H9 (cell line): ENCODE measurements at regions not wholly inside any gene's neighbourhood (a gene's known extent, or its start where the extent isn't known, plus 50 kb on each side); places are given as distances from the start of the nearest gene placed in this dataset.

ENCODE experiments used
- DNase-seq: peaks from one replicate; pipeline ENCODE4 v3.0.0-alpha.2; 2017
- H2AFZ ChIP-seq: one replicate; pipeline ENCODE4 v1.6.1; 2013; ENCODE audit warnings: mild to moderate bottlenecking, low read length, control low read depth, moderate library complexity
- H2AK5ac ChIP-seq: 2 replicates; pipeline ENCODE4 v1.6.1; 2013; ENCODE audit warnings: low read length, control low read depth, mixed read lengths; ENCODE audit not compliant: insufficient read length
- H2BK120ac ChIP-seq: one replicate; pipeline ENCODE4 v1.6.1; 2013; ENCODE audit warnings: low read depth, mild to moderate bottlenecking, low read length, control low read depth, inconsistent platforms; ENCODE audit not compliant: poor library complexity, severe bottlenecking
- H2BK12ac ChIP-seq: 2 replicates; pipeline ENCODE4 v1.6.1; 2013; ENCODE audit warnings: low read length, control low read depth, mixed read lengths, low read depth; ENCODE audit not compliant: insufficient read length
- H2BK15ac ChIP-seq: 2 replicates; pipeline ENCODE4 v1.6.1; 2013; ENCODE audit warnings: low read depth, low read length, control low read depth
- H2BK20ac ChIP-seq: one replicate; pipeline ENCODE4 v1.6.1; 2013; ENCODE audit warnings: low read depth, mild to moderate bottlenecking, low read length, control low read depth, inconsistent platforms; ENCODE audit not compliant: poor library complexity, severe bottlenecking
- H2BK5ac ChIP-seq: 2 replicates; pipeline ENCODE4 v1.6.1; 2013; ENCODE audit warnings: low read length, control low read depth, mixed read lengths; ENCODE audit not compliant: insufficient read length
- H3K14ac ChIP-seq: 2 replicates; pipeline ENCODE4 v1.6.1; 2013; ENCODE audit warnings: low read length, control low read depth; ENCODE audit not compliant: insufficient read depth
- H3K18ac ChIP-seq: 2 replicates; pipeline ENCODE4 v1.6.1; 2013; ENCODE audit warnings: low read depth, mild to moderate bottlenecking, mixed read lengths, low read length, control low read depth; ENCODE audit not compliant: insufficient read length
- H3K23ac ChIP-seq: 2 replicates; pipeline ENCODE4 v1.6.1; 2013; ENCODE audit warnings: low read length, control low read depth, mixed read lengths, low read depth; ENCODE audit not compliant: insufficient read length
- H3K23me2 ChIP-seq: 2 replicates; pipeline ENCODE4 v1.6.1; 2013; ENCODE audit warnings: low read depth, mild to moderate bottlenecking, mixed read lengths, low read length, control low read depth; ENCODE audit not compliant: insufficient read length, poor library complexity, severe bottlenecking
- H3K27ac ChIP-seq: 2 replicates; pipeline ENCODE4 v1.5.1; 2013; ENCODE audit warnings: low read length, control low read depth, mixed read lengths, low read depth; ENCODE audit not compliant: insufficient read length
- H3K27me3 ChIP-seq: 2 replicates; pipeline ENCODE4 v1.6.1; 2013; ENCODE audit warnings: low read length, control low read depth, inconsistent platforms; ENCODE audit not compliant: insufficient read depth
- H3K4ac ChIP-seq: 2 replicates; pipeline ENCODE4 v1.6.1; 2013; ENCODE audit warnings: low read depth, mild to moderate bottlenecking, control low read depth, inconsistent platforms, low read length, moderate library complexity
- H3K4me1 ChIP-seq: 2 replicates; pipeline ENCODE4 v1.6.1; 2013; ENCODE audit warnings: low read length, control low read depth, inconsistent platforms; ENCODE audit not compliant: insufficient read depth
- H3K4me2 ChIP-seq: 2 replicates; pipeline ENCODE4 v1.6.1; 2013; ENCODE audit warnings: low read length, control low read depth, mixed read lengths; ENCODE audit not compliant: insufficient read length, insufficient read depth
- H3K56ac ChIP-seq: 2 replicates; pipeline ENCODE4 v1.6.1; 2013; ENCODE audit warnings: low read depth, mild to moderate bottlenecking, mixed read lengths, low read length, control low read depth; ENCODE audit not compliant: insufficient read length
- H3K79me1 ChIP-seq: 2 replicates; pipeline ENCODE4 v1.6.1; 2013; ENCODE audit warnings: low read depth, mild to moderate bottlenecking, moderate library complexity, low read length, control low read depth, inconsistent platforms; ENCODE audit not compliant: insufficient read depth, poor library complexity, severe bottlenecking
- H3K79me2 ChIP-seq: 2 replicates; pipeline ENCODE4 v1.6.1; 2013; ENCODE audit warnings: low read length, control low read depth, inconsistent platforms; ENCODE audit not compliant: insufficient read depth
- H3K9ac ChIP-seq: 2 replicates; pipeline ENCODE4 v1.6.1; 2013; ENCODE audit warnings: low read length, control low read depth, mixed read lengths; ENCODE audit not compliant: insufficient read length; ENCODE audit errors: extremely low read depth
- H3K9me3 ChIP-seq: one replicate; pipeline ENCODE4 v1.6.1; 2013; ENCODE audit warnings: low read depth, low read length, inconsistent platforms; ENCODE audit not compliant: control insufficient read depth
- H3T11ph ChIP-seq: one replicate; pipeline ENCODE4 v1.6.1; 2013; ENCODE audit warnings: mild to moderate bottlenecking, low read length, control low read depth, inconsistent platforms
- H4K20me1 ChIP-seq: one replicate; pipeline ENCODE4 v1.6.1; 2013; ENCODE audit not compliant: control insufficient read depth, insufficient read length, insufficient read depth
- H4K5ac ChIP-seq: 2 replicates; pipeline ENCODE4 v1.6.1; 2013; ENCODE audit warnings: low read depth, mild to moderate bottlenecking, mixed read lengths, low read length, control low read depth; ENCODE audit not compliant: insufficient read length
- H4K8ac ChIP-seq: replicated peaks from 2 replicates; pipeline ENCODE4 v1.6.1; 2013; ENCODE audit warnings: low read length, control low read depth, mixed read lengths, low read depth; ENCODE audit not compliant: insufficient read length
- H4K91ac ChIP-seq: 2 replicates; pipeline ENCODE4 v1.6.1; 2013; ENCODE audit warnings: low read depth, mild to moderate bottlenecking, moderate library complexity, mixed read lengths, low read length, control low read depth; ENCODE audit not compliant: insufficient read length
- H3K27ac Mint-ChIP-seq, 3 experiments: 2 replicates in 2 of 3; 3 replicates in 1 of 3; pipeline ENCODE4 v1.8.0; 2020 to 2021; ENCODE audit warnings: mixed read lengths in 3 of 3, mild to moderate bottlenecking in 1 of 3, moderate library complexity in 1 of 3
- H3K27me3 Mint-ChIP-seq: 2 replicates; pipeline ENCODE4 v1.8.0; 2021; ENCODE audit warnings: low read depth, mild to moderate bottlenecking, moderate library complexity, mixed read lengths
- H3K36me3 Mint-ChIP-seq, 3 experiments: 2 replicates in 2 of 3; 3 replicates in 1 of 3; pipeline ENCODE4 v1.8.0; 2020 to 2021; ENCODE audit warnings: low read depth in 3 of 3, mixed read lengths in 3 of 3; ENCODE audit not compliant: insufficient read depth in 1 of 3
- H3K4me1 Mint-ChIP-seq, 2 experiments: 2 replicates each; pipeline ENCODE4 v1.8.0; 2020; ENCODE audit warnings: mixed read lengths in 2 of 2
- H3K4me3 Mint-ChIP-seq, 2 experiments: 2 replicates in 1 of 2; 3 replicates in 1 of 2; pipeline ENCODE4 v1.8.0; 2020 to 2021; ENCODE audit warnings: mild to moderate bottlenecking in 2 of 2, mixed read lengths in 2 of 2, moderate library complexity in 1 of 2
- H3K9me3 Mint-ChIP-seq, 2 experiments: 2 replicates in 1 of 2; 3 replicates in 1 of 2; pipeline ENCODE4 v1.8.0; 2020; ENCODE audit warnings: mild to moderate bottlenecking in 2 of 2, mixed read lengths in 2 of 2, moderate library complexity in 1 of 2
- WGBS: extraction: QIAGEN DNeasy Blood & Tissue Kit; methylation state at CpG from one replicate; pipeline ENCODE4 v1.1.7; 2013; ENCODE audit warnings: missing lambda C conversion rate, low lambda C conversion rate, mixed read lengths; ENCODE audit not compliant: insufficient read length; ENCODE audit errors: extremely low coverage; 5-methylcytosine and 5-hydroxymethylcytosine counted together
- TF ChIP-seq, protein P1 (sequence below): fragments of 200-600 bp; sonication (generic); conservative IDR thresholded peaks from 3 replicates; pipeline ENCODE4 v1.8.0; 2021; ENCODE audit warnings: antibody characterized with exemption, mild to moderate bottlenecking

- no peak overlapping the region for H3K4me2 ChIP-seq
- H3K4ac ChIP-seq: no peak overlapping the region
- no peak overlapping the region for H3K18ac ChIP-seq
- no peak overlapping the region for H2BK15ac ChIP-seq
- H3K79me2 ChIP-seq: no peaks in the 10 kb centered on the region
- no CpG with 5 or more reads among the region's 22 CpGs for WGBS
- peaks cover 11 to 22% of the 10 kb centered on the region in 2 experiments for H3K4me1 Mint-ChIP-seq
- H3K9ac ChIP-seq: no peak overlapping the region
- no peaks in the 10 kb centered on the region for H3K23me2 ChIP-seq
- no peak overlapping the region for H3K14ac ChIP-seq
- 0 out of 7 replicates have a peak overlapping the region, but pooled peaks of 1 of the 3 experiments have one; percentile 76 for H3K27ac Mint-ChIP-seq
- H2AK5ac ChIP-seq: no peak overlapping the region
- H4K8ac ChIP-seq: no peak overlapping the region
- H2BK5ac ChIP-seq: no peak overlapping the region
- H2BK120ac ChIP-seq: no peak overlapping the region
- H4K91ac ChIP-seq: no peak overlapping the region
- no peak overlapping the region for H3K4me3 Mint-ChIP-seq
- no peak overlapping the region for H3K27ac ChIP-seq
- no peak overlapping the region for H4K5ac ChIP-seq
- H3K27me3 ChIP-seq: no peaks in the 10 kb centered on the region
- H3K56ac ChIP-seq: no peak overlapping the region
- no peaks in the 10 kb centered on the region for H3K79me1 ChIP-seq
- no peaks in the 10 kb centered on the region; the same call in 1 of the 2 replicates for H3K4me1 ChIP-seq
- H3K27me3 Mint-ChIP-seq: no peaks in the 10 kb centered on the region; the same call in 1 of the 2 replicates
- H4K20me1 ChIP-seq: no peaks in the 10 kb centered on the region
- no peaks in the 10 kb centered on the region for H3K9me3 ChIP-seq
- H2BK12ac ChIP-seq: no peak overlapping the region
- no peak overlapping the region for H2AFZ ChIP-seq
- no peaks in the 10 kb centered on the region for H3K36me3 Mint-ChIP-seq
- no peak for DNase-seq
- TF ChIP-seq, protein P1, sequence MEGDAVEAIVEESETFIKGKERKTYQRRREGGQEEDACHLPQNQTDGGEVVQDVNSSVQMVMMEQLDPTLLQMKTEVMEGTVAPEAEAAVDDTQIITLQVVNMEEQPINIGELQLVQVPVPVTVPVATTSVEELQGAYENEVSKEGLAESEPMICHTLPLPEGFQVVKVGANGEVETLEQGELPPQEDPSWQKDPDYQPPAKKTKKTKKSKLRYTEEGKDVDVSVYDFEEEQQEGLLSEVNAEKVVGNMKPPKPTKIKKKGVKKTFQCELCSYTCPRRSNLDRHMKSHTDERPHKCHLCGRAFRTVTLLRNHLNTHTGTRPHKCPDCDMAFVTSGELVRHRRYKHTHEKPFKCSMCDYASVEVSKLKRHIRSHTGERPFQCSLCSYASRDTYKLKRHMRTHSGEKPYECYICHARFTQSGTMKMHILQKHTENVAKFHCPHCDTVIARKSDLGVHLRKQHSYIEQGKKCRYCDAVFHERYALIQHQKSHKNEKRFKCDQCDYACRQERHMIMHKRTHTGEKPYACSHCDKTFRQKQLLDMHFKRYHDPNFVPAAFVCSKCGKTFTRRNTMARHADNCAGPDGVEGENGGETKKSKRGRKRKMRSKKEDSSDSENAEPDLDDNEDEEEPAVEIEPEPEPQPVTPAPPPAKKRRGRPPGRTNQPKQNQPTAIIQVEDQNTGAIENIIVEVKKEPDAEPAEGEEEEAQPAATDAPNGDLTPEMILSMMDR: no peak
- no peak overlapping the region for H2BK20ac ChIP-seq
- H3K23ac ChIP-seq: no peak overlapping the region
- H3K9me3 Mint-ChIP-seq: no peaks in the 10 kb centered on the region
- no peak overlapping the region for H3T11ph ChIP-seq
Measured at GRCh38 chr7:101680406-101681145, 51.5 kb upstream of the MYL10 start.
